Stimulated activated CD4-positive, alpha-beta T cell treated with anti-CD3 and anti-CD28 coated beads, Interleukin-4, amount 100 ng/mL, for 48 hours (primary cell): ENCODE measurements at regions not wholly inside any gene's neighbourhood (a gene's known extent, or its start where the extent isn't known, plus 50 kb on each side); places are given as distances from the start of the nearest gene placed in this dataset.
"Not testable (repeated sequence)": the region's sequence is repeated elsewhere in the genome, so short reads cannot be mapped to it uniquely, and the experiment has no call there.

Source experiments
- DNase-seq, 2 donors: peaks; one replicate each; pipeline ENCODE4 v3.0.0-alpha.2; 2020; ENCODE audit warnings: low read depth in 2 of 2

- not testable (repeated sequence) for DNase-seq
Observed at GRCh38 chr2:131639001-131639620, 111.4 kb downstream of the CCDC74A start.

GRCh38 chr2:131641414-131642206, 113.9 kb downstream of the CCDC74A start:
- no peak for DNase-seq

GRCh38 chr2:131643180-131643579, 115.5 kb downstream of the CCDC74A start:
- not testable (repeated sequence) for DNase-seq

GRCh38 chr2:131645177-131645765, 117.6 kb downstream of the CCDC74A start:
- DNase-seq: no peak

- not testable (repeated sequence) for DNase-seq
Observed at GRCh38 chr2:131646220-131646619, 118.5 kb downstream of the CCDC74A start.

GRCh38 chr2:131646669-131647297, 119.1 kb downstream of the CCDC74A start:
- no peak for DNase-seq

GRCh38 chr2:131648565-131648964, 120.9 kb downstream of the CCDC74A start:
- DNase-seq: not testable (repeated sequence)

GRCh38 chr2:131652246-131652645, 124.6 kb downstream of the CCDC74A start:
- DNase-seq: not testable (repeated sequence)

GRCh38 chr2:131654107-131654506, 126.4 kb downstream of the CCDC74A start:
- DNase-seq: not testable (repeated sequence)

- no peak for DNase-seq
Observed at GRCh38 chr2:131656816-131657633, 129.3 kb downstream of the CCDC74A start.

- DNase-seq: no peak
Observed at GRCh38 chr2:131657895-131658768, 130.4 kb downstream of the CCDC74A start.

GRCh38 chr2:131658769-131659131, 131.1 kb downstream of the CCDC74A start:
- no peak for DNase-seq

GRCh38 chr2:131659168-131659572, 131.5 kb downstream of the CCDC74A start:
- no peak for DNase-seq

GRCh38 chr2:131661101-131661782, 133.6 kb downstream of the CCDC74A start:
- not testable (repeated sequence) for DNase-seq

GRCh38 chr2:131661884-131662535, 134.3 kb downstream of the CCDC74A start:
- DNase-seq: not testable (repeated sequence)

- DNase-seq: not testable (repeated sequence)
Observed at GRCh38 chr2:131663501-131663900, 135.8 kb downstream of the CCDC74A start.

GRCh38 chr2:131665716-131666115, 138.0 kb downstream of the CCDC74A start:
- not testable (repeated sequence) for DNase-seq

GRCh38 chr2:131668794-131669540, 141.3 kb downstream of the CCDC74A start:
- DNase-seq: not testable (repeated sequence)
